Neural cell (in vitro differentiated cells): ENCODE measurements at regions not wholly inside any gene's neighbourhood (a gene's known extent, or its start where the extent isn't known, plus 50 kb on each side); places are given as distances from the start of the nearest gene placed in this dataset.
"Not testable (repeated sequence)": the region's sequence is repeated elsewhere in the genome, so short reads cannot be mapped to it uniquely, and the experiment has no call there.

Source experiments
- H2AFZ ChIP-seq: fragments of 200-600, 300-800 bp; sonication (generic), shearing (Covaris generic); 2 replicates; pipeline ENCODE4 v1.6.0; 2014; ENCODE audit warnings: low read depth, mild to moderate bottlenecking, antibody characterized with exemption, low read length, moderate library complexity
- H3F3A ChIP-seq: fragments of 200-600 bp; shearing (Covaris generic); 2 replicates; pipeline ENCODE4 v1.6.1; 2016; ENCODE audit warnings: mild to moderate bottlenecking, moderate library complexity, mixed read lengths, antibody characterized with exemption, low read length; ENCODE audit not compliant: insufficient read depth, poor library complexity, severe bottlenecking
- H3K27ac ChIP-seq: fragments of 200-600, 300-800 bp; sonication (generic), shearing (Covaris generic); 2 replicates; pipeline ENCODE4 v1.5.1; 2014; ENCODE audit warnings: mild to moderate bottlenecking, low read length, moderate library complexity
- H3K27me3 ChIP-seq: fragments of 300-800, 200-600 bp; sonication (generic), shearing (Covaris generic); 2 replicates; pipeline ENCODE4 v1.6.0; 2014; ENCODE audit warnings: mild to moderate bottlenecking, low read depth, low read length, moderate library complexity; ENCODE audit not compliant: insufficient read depth
- H3K36me3 ChIP-seq: fragments of 300-800, 200-600 bp; sonication (generic), shearing (Covaris generic); 2 replicates; pipeline ENCODE4 v1.5.1; 2014; ENCODE audit warnings: mild to moderate bottlenecking, antibody characterized with exemption, low read length, moderate library complexity; ENCODE audit not compliant: insufficient read depth
- H3K4me2 ChIP-seq: fragments of 300-800, 200-600 bp; sonication (generic), shearing (Covaris generic); 2 replicates; pipeline ENCODE4 v1.6.0; 2014; ENCODE audit warnings: mild to moderate bottlenecking, low read length
- H3K4me3 ChIP-seq: fragments of 300-800, 200-600 bp; sonication (generic), shearing (Covaris generic); 2 replicates; pipeline ENCODE4 v1.5.1; 2014; ENCODE audit warnings: mild to moderate bottlenecking, low read length, moderate library complexity
- H3K79me2 ChIP-seq: fragments of 200-600 bp; shearing (Covaris generic); replicated peaks from 2 replicates; pipeline ENCODE4 v1.6.0; 2014; ENCODE audit warnings: mild to moderate bottlenecking, low read length, moderate library complexity; ENCODE audit not compliant: insufficient read depth
- H3K9ac ChIP-seq: fragments of 300-800, 200-600 bp; sonication (generic), shearing (Covaris generic); 2 replicates; pipeline ENCODE4 v1.6.1; 2016; ENCODE audit warnings: mild to moderate bottlenecking, low read length, mixed read lengths
- H3K9me2 ChIP-seq: fragments of 200-600 bp; shearing (Covaris generic); 2 replicates; pipeline ENCODE4 v1.6.1; 2016; ENCODE audit warnings: mild to moderate bottlenecking, low read length, mixed read lengths; ENCODE audit not compliant: insufficient read depth
- H3K9me3 ChIP-seq: fragments of 200-600, 300-800 bp; sonication (generic), shearing (Covaris generic); 2 replicates; pipeline ENCODE4 v1.6.1; 2016; ENCODE audit warnings: mild to moderate bottlenecking, mixed run types, low read length, moderate library complexity, mixed read lengths
- H4K20me1 ChIP-seq: fragments of 200-600 bp; shearing (Covaris generic); 2 replicates; pipeline ENCODE4 v1.6.1; 2016; ENCODE audit warnings: mild to moderate bottlenecking, mixed run types; ENCODE audit not compliant: insufficient read depth
- CTCF ChIP-seq: fragments of 450-650 bp; IDR thresholded peaks from 2 replicates; pipeline ENCODE4 v1.5.1; 2014; ENCODE audit warnings: antibody characterized with exemption, mild to moderate bottlenecking, moderate library complexity; ENCODE audit not compliant: poor library complexity, severe bottlenecking
- EP300 ChIP-seq: fragments of 450-650 bp; conservative IDR thresholded peaks from 2 replicates; pipeline ENCODE4 v1.6.1; 2014; ENCODE audit warnings: antibody characterized with exemption, mild to moderate bottlenecking, moderate library complexity; ENCODE audit not compliant: poor library complexity, severe bottlenecking
- EZH2 ChIP-seq: fragments of 200-600, 300-800 bp; shearing (Covaris generic), sonication (generic); IDR thresholded peaks from 2 replicates; pipeline ENCODE4 v1.6.1; 2014; ENCODE audit warnings: antibody characterized with exemption, low read length, borderline replicate concordance, mild to moderate bottlenecking; ENCODE audit not compliant: insufficient read depth, poor library complexity, severe bottlenecking
- MXI1 ChIP-seq: fragments of 450-650 bp; conservative IDR thresholded peaks from 2 replicates; pipeline ENCODE4 v1.6.1; 2014; ENCODE audit warnings: antibody characterized with exemption, mild to moderate bottlenecking; ENCODE audit not compliant: poor library complexity, severe bottlenecking
- POLR2AphosphoS5 ChIP-seq: IDR thresholded peaks from 2 replicates; pipeline ENCODE4 v1.6.1; 2012
- RAD21 ChIP-seq: fragments of 450-650 bp; conservative IDR thresholded peaks from 2 replicates; pipeline ENCODE4 v1.6.1; 2014; ENCODE audit warnings: antibody characterized with exemption, mild to moderate bottlenecking, moderate library complexity
- REST ChIP-seq: IDR thresholded peaks from 2 replicates; pipeline ENCODE4 v1.6.1; 2012; ENCODE audit warnings: borderline replicate concordance
- SMC3 ChIP-seq: fragments of 450-650 bp; conservative IDR thresholded peaks from 2 replicates; pipeline ENCODE4 v1.6.1; 2014; ENCODE audit warnings: antibody characterized with exemption, mild to moderate bottlenecking, moderate library complexity; ENCODE audit not compliant: poor library complexity
- TAF1 ChIP-seq: IDR thresholded peaks from 2 replicates; pipeline ENCODE4 v1.6.1; 2012; ENCODE audit warnings: low read depth

GRCh38 chr7:67358316-67358715 lies 361.7 kb downstream of the TYW1 start:
- not testable (repeated sequence) for H3K4me2 ChIP-seq, H3K9me2 ChIP-seq

GRCh38 chr7:67358738-67359137 lies 362.1 kb downstream of the TYW1 start:
- not testable (repeated sequence) for H4K20me1 ChIP-seq, H3K79me2 ChIP-seq, H3K36me3 ChIP-seq, H3K4me2 ChIP-seq, H3K9me2 ChIP-seq, H3K9ac ChIP-seq, H3F3A ChIP-seq, H3K4me3 ChIP-seq, H3K27ac ChIP-seq, H3K27me3 ChIP-seq, H3K9me3 ChIP-seq, H2AFZ ChIP-seq

More at GRCh38 chr7:67358316-67358715, 361.7 kb downstream of the TYW1 start:
- not testable (repeated sequence) for H3K79me2 ChIP-seq, H3K9ac ChIP-seq, H3K9me3 ChIP-seq, H3K36me3 ChIP-seq, H3K27ac ChIP-seq, H3F3A ChIP-seq, H2AFZ ChIP-seq, H3K27me3 ChIP-seq, H4K20me1 ChIP-seq, H3K4me3 ChIP-seq

- H3K4me2 ChIP-seq, result no peak overlapping the region
- no peak overlapping the region for H3K4me3 ChIP-seq
- peaks cover 3% of the 10 kb centered on the region for H3K9me3 ChIP-seq
- H3K9me2 ChIP-seq, result no peaks in the 10 kb centered on the region
- H3K36me3 ChIP-seq, result no peaks in the 10 kb centered on the region
- H3K9ac ChIP-seq, result no peak overlapping the region
- no peaks in the 10 kb centered on the region for H3F3A ChIP-seq
- H4K20me1 ChIP-seq, result no peaks in the 10 kb centered on the region
- no peaks in the 10 kb centered on the region for H3K79me2 ChIP-seq
- H3K27ac ChIP-seq, result no peak overlapping the region
- no peak overlapping the region for H2AFZ ChIP-seq
- no peaks in the 10 kb centered on the region for H3K27me3 ChIP-seq
- TF ChIP-seq MXI1, result no peak
- no peak for TF ChIP-seq EZH2
- TF ChIP-seq SMC3, result no peak
- TF ChIP-seq TAF1, result no peak
- TF ChIP-seq POLR2AphosphoS5, result no peak
- no peak for TF ChIP-seq RAD21
- no peak for TF ChIP-seq EP300
- TF ChIP-seq CTCF, result no peak
- TF ChIP-seq REST, result no peak
Observed at GRCh38 chr7:67359900-67360299, 363.3 kb downstream of the TYW1 start.
